Frontal cortex (tissue), 3 donors: ENCODE measurements at regions not wholly inside any gene's neighbourhood (a gene's known extent, or its start where the extent isn't known, plus 50 kb on each side); places are given as distances from the start of the nearest gene placed in this dataset.
"Not testable (repeated sequence)": the region's sequence is repeated elsewhere in the genome, so short reads cannot be mapped to it uniquely, and the experiment has no call there.

Experiments used
- DNase-seq, 2 donors: peaks; one replicate each; pipeline ENCODE4 v3.0.0; 2012; ENCODE audit warnings: low spot score in 2 of 2
- FAIRE-seq: peaks from 2 replicates; lab custom pipeline; 2012; peaks lifted over from hg19 to GRCh38; lab: Jason Lieb, UNC
- donor health status: control.
- donor health status: control.
- donor health status: control.

DNA sequence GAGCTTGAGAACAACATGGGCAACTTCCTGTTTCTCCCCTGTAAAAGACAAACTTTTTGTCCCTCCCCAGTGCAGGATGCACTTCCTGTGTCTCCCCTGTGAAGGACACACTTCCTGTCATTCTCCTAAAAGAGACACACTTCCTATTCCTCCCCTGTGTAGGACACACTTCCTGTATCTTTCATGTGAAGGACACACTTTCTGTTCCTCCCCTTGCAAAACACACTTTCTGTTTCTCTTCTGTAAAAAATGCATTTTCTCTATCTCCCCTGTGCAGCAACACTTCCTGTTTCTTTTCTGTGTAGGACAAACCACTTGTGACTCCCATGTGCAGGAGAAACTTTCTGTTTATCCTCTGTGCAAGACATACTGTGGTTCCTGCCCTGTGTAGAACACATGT, 488.6 kb upstream of the USP9Y start:
- DNase-seq (no peak), FAIRE-seq (no peak)

DNA sequence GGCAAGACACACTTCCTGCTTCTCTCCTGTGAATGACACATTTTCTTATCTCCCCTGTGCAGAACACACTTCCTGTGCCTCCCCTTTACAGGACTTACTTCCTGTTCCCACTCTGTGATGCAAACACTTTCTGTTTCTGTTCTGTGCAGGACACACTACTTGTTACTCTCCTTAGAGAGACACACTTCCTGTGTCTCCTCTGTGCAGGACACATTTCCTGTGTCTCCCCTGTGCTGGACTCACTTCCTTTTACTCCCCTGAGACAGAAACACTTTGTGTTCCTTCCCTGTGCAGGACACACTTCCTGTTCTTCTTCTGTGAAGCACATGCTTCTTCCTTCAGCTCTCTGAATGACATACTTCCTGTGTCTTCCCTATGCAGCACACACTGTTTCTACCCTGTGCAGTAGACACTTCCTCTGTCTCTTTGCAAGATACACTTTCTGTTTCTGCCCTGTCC, 485.4 kb upstream of the USP9Y start:
- FAIRE-seq (no peak), DNase-seq (no peak)

DNA sequence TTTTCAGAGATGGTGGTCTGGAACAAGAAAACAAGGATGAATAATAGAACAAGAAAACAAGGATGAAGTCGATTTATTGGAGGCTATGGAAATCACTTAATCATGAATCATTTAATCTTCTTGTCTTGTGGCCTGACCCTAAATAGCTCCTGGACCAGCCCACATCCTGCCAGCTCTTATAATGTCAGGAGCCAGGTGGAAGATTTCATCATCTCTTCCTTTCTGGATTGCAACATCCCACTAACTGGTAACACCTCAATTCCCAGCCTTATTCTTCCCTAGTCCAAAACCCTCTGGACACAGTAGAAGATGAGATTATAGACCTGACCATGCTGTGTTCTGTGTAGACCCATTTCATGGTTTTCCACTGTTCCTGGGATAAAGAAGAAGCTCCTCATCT, 470.1 kb upstream of the USP9Y start:
- DNase-seq (no peak), FAIRE-seq (no peak)

DNA sequence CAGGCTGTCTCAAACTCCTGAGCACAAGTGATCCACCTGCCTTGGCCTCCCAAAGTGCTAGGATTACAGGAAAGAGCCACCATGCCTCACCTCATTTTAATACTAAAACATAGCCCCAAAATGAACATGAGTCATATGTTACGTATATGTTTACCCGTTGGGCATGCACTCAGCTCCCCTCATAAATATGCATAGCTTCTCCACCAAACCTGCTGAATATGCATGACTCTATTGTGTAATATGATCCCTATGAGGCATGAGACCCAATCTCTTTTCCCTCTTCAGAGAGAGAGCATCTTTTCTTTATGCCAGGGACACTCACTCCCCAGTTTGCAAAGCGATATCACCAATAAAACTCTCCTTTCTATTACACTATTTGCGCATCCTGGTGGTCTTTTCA, 464.6 kb upstream of the USP9Y start:
- FAIRE-seq: no peak
- no peak for DNase-seq

DNA sequence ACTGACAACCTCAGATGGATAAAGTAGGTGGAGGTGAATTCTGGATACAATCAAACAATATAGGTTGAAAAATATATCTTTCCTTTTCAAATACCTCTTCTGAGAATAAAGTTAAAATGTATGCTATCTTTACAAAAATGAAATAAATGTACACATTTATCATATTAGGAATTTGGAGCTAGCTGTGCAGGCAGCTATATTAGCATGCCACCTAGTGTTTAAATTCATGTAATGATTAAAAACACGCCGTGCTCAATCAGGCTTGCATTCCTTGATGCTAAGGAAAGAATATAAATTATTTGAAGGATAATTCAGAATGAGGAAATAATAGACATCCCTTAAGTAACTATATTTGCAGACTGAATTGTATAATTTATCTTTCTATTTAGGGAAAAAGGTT, 460.7 kb upstream of the USP9Y start:
- not testable (repeated sequence) for DNase-seq, FAIRE-seq

DNA sequence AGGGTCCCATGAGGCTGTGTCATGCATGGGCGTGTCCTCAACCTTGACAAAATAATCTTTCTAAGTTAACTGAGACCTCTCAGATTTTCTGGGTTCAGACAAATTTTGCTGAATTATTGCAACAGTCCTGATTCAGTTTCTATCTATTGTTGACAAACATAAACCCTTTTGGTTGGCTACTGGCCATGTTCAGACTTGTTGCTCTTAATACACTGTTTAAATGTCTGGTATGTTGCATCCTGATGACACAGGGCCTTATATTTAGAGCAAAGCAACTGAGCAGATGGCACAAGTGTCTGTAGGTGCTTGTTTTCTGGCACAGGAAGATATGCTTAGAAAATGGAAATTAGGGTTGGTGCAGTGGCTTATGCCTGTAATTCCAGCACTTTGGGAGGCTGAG, 456.9 kb upstream of the USP9Y start:
- no peak for FAIRE-seq

DNA sequence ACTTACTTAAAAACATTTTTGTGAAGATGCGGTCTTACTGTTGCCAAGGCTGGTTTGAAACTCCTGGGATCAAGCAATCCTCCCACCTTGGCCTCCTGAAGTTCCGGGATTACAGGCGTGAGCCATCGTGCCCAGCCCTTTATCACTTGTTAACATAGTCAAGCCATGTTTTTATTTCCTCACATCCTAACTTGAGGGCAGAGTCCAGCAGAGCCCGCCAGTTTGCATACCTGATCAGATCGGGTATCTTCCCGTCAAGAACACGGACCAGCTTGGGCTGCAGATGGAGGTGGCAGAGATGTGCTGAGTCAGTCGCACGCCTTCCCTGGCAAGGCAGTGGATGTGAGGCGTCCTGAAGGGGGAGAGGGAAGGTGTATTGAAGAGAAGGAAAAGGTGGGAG, 447.3 kb upstream of the USP9Y start:
- FAIRE-seq (no peak), DNase-seq (no peak)

More for the DNA sequence above, 456.9 kb upstream of the USP9Y start:
- DNase-seq: no peak

DNA sequence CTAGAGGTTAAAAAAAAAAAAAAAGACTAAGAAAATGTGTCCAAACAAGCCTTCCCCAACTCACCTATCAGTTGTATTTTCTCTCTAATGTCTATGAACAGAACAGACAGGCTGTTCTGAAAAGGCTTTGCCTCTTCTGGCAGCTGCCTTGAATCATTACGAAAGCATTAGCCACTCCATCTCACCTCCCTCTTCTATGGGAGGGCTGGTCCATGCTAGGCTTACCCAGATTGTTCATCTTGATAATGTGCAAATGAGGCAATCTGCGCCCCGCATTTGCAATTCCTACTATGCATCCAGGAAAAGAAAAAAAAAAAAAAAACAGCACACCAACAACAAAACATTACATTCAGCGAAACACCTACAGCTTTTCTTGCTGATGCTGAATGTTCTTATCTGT, 429.9 kb upstream of the USP9Y start:
- FAIRE-seq (no peak), DNase-seq (no peak)

DNA sequence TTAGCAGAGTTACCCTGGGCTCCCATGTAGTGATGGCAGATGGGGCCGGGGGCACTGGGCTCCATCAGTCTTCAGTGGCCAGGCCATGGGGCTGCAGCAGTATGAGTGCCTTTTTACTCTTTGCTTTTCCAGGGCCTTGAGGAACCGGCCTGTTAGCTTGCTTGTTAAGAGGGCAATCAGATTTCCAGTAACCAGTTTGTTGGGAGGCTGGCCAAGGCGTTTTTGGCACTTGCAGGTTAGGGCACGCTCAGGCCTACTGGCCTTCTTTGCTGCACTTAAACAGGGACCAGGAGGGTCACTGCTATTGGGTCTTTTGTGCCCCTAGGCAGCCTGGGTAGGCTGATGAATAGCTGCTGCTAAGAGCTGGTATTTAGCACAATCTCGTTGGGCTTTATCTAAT, 415.4 kb upstream of the USP9Y start:
- FAIRE-seq: no peak
- DNase-seq: no peak

DNA sequence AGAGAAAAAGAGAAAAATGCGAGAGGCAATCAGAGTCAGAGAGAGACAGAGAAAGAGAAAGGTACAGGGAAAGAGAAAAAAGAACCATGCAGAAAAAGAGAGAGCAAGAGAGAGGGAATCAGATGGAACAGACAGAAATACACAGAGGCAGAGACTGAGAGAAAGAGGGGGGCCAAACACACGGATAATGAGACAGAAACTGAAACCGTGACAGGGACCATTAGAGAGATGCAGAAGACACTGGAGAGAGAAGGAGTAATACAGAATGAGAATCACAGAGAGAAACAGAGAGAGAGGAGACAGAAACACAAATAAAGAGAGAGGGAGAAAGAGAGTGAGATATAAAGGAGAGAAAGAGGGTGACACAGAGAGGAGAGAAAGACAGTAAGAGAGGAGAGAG, 412.1 kb upstream of the USP9Y start:
- DNase-seq (no peak), FAIRE-seq (no peak)

DNA sequence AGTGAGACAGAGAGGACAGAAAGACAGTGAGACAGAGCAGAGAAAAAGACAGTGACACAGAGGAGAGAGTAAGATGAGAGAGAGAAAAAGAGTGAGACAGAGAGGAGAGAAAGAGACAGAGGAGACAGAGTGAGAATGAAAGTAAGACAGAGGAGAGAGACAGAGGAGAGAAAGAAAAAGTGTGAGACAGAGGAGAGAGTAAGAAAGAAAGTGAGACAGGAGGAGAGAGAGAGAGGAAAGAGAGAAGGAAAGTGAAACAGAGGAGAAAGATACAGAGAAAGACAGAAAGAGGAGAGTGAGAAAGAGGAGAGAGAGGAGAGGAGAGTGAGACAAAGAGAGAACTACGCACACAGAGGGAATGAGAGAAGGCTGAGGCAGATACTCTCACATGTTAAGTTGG, 411.6 kb upstream of the USP9Y start:
- FAIRE-seq (no peak), DNase-seq (no peak)

DNA sequence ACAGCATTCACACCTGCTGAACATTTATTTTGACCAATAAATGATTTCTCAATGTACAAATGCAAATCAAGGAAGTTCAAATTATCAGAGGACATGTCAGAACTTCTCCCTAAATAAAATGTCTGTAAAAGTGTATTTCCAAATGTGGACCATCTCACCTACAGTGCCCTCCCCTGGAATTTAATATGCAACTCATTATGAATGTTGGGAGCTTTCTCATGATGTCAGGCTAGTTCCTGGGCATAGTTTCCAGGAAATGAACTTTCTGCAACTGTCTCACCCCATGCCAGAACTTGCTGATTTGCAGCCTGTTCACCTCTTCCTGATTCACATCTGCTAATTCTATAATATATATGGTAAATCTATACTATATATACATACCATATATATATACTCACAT, 408.5 kb upstream of the USP9Y start:
- DNase-seq: no peak
- no peak for FAIRE-seq

DNA sequence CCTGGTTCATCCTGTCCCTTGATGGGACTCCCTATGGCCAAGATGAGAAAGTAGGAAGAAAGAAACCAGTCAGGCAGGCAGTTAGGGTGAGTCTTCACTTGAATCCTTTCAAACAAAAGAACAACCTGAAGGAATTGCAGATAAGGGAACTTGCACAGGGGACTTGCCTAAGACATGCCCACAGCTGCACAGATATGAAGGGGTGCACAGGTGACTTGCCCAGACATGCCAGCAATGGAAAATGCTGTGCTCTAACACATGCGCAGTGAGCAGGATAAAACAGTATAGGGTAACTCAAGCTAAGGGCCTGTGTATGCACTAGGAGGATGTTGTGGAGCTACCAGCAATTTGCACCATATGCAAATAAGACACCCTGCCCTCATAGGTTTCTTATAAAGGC, 404.6 kb upstream of the USP9Y start:
- FAIRE-seq: no peak
- no peak for DNase-seq

DNA sequence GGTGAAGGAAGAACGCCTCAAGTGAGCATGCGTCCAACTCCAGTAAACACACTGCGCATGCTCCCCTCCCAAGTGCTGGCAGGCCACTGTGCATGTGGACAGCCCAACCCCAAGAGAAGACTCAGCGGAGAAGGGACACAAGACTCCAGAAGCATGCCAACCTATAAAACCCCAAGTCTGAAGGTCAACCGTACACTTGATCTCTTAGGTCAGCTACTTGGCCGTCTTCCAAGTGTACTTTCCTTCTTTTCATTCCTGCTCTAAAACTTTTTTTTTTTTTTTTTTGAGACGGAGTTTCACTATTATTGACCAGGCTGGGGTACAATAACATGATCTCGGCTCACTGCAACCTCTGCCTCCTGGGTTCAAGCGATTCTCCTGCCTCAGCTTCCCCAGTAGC, 401.2 kb upstream of the USP9Y start:
- FAIRE-seq, DNase-seq: not testable (repeated sequence)

DNA sequence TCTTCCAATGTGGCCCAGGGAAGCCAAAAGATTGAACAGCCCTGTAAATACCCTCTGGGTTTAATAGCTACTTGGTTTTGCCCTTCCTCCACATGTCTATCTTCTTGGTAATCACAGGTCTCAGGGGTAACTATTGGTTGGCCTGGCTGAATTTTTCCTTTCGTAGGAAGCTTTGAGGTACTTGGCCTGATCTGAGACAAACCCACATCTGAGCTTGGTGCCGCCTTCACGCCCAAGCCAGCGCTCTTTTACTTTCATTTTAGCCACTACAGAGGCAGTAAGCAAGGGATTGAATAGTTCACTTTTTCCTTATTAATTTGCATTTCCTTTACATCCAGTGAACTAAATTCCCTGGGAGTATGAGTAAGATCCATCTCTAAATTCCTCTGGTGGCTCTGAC, 397.6 kb upstream of the USP9Y start:
- FAIRE-seq (no peak), DNase-seq (no peak)

DNA sequence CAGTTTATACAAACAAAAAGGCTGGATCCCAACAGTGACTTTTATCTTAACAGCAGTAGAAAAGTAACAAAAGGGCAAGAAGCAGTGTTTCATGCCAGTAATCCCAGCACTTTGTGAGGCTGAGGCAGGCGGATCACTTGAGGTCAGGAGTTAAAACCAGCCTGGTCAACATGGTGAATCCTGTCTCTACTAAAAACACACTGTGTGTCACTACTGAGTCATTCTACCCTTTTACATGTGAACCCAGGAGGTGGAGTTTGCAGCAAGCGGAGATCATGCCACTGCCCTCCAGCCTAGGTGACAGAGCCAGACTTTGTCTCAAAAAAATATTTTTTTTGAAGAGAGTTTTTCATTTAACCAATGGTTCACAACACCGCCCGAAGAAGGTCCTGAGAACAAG, 395.6 kb upstream of the USP9Y start:
- DNase-seq (no peak), FAIRE-seq (no peak)

DNA sequence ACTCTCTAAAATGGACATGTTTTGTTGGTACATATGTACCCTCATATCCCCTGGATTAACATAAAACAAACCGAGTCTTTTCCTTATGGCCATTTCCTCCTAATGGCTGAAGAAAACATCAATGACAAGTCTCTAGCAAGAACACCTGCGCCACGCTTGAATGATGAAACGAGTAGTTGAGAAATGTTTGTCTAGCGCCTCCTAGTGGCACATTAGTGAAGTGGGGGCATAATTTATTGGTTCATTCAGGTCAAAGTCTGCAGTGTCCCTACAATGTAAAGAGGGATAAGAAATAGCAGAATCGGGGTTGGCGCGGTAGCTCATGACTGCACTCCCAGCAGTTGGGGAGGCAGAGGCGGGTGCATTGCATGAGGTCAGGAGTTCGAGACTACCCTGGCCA, 391.8 kb upstream of the USP9Y start:
- FAIRE-seq (no peak), DNase-seq (no peak)

DNA sequence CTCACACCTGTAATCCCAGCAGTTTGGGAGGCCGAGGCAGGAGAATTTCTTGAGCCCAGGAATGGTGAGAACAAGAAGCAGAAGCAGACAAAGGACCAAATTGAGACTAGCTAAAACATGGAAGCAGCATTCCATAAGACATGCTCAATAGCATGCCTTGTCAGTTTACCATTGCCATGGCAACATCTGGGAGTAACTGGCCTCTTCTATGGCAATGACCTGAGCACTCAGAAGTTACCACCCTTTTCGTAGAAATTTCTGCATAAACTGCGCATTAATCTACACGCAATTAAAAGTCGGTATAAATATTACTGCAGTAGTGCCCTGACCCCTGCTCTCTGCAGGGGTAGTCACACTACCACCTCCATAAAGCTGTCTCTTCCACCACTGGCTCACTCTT, 390.2 kb upstream of the USP9Y start:
- no peak for FAIRE-seq

DNA sequence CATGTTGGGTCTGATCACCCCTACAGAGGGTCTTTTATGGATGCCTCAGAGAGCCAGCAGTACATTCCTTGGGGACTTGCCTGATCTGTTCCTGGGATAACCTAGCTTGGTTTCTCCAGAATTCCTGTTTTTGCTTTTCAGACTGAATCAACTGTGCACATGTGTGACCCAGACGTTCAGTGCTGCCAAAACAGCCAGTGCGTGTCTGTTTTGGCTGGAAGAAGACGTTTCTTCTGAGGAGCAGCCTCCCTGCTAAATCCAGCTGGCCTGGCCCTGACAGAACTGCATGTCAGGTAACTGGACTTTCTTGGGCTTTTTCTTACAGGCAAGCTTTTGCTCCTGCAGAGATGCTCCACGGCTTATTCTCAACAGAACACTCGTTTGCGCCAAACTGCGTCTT, 373.3 kb upstream of the USP9Y start:
- FAIRE-seq (no peak), DNase-seq (no peak)

More for the DNA sequence above, 390.2 kb upstream of the USP9Y start:
- no peak for DNase-seq

DNA sequence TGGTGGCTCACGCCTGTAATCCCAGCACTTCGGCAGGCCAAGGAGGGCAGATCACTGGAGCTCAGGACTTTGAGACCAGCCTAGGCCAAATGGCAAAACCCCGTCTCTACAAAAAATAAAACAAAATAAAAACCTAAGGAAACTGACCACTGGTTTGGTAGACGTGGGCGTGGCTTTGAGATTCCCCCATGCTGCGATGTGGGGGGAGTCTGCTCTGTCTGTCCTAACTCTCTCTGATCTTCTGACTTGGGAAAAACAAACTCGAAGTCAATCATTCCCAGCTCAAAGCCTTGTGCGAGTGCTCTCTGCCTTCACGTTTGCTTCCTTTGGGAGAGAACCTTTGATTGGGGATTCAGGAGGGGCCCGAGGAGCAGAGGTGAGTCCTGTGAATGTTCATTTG, 369.1 kb upstream of the USP9Y start:
- DNase-seq, FAIRE-seq: not testable (repeated sequence)

DNA sequence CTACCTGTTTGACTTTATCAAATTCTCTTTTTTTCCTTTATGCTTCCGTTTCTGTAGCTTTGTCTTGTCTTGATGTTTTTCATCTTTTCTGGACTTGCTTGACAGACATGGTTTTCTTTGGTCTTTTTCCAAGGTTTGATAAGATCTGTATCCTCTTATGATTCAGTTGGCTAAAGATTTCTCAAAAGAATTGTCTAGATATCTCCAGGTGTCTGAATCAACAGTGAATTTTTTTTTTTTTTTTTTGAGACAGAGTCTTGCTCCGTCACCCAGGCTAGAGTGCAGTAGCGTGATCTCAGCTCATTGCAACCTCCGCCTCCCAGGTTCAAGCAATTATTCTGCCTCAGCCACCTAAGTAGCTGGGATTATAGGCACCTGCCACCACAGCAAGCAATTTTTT, 357.8 kb upstream of the USP9Y start:
- DNase-seq: no peak
- FAIRE-seq: no peak

DNA sequence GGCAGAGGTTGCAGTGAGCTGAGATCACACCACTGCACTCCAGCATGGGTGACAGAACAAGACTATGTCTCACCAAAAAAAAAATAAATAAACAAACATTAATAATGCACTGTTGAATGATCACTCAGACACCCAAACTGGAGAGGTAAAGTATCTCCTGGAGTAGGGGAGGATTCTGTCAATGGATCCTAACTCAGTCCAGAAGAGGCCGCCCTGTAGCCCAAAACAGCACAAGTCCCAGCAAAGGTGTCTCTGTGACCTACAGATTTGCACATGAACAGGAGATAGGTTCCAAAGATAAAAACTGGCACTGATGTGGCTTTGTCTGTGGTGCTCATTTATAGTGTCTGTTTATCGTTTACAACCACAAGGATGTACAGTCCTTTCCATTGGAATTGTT, 352.9 kb upstream of the USP9Y start:
- FAIRE-seq (no peak), DNase-seq (no peak)

DNA sequence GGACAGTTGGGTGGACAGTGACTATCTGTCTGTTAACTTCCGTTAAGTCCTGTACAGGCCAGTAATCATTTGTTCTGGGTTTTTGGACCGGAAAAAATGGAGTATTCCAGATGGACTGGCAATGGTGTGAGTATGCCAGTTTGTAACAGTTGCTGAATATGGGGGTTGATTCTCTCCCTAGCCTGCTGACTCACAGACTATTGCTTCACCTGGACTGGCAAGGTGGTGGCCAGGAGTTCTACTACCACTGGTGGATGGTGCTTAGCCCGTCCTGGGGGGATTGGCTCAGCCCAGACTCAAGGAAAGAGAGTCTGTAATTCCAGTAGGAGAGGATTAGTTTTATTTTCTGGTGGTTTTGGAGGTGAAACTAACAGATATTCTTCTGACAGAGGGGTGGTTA, 343.8 kb upstream of the USP9Y start:
- FAIRE-seq (no peak), DNase-seq (no peak)
